HG03139 (cell line): ENCODE measurements at regions not wholly inside any gene's neighbourhood (a gene's known extent, or its start where the extent isn't known, plus 50 kb on each side); places are given as distances from the start of the nearest gene placed in this dataset.
"Not testable (repeated sequence)": the region's sequence is repeated elsewhere in the genome, so short reads cannot be mapped to it uniquely, and the experiment has no call there.

ENCODE experiments used
- ATAC-seq: cut with Tn5 transposase; IDR thresholded peaks from one replicate; pipeline ENCODE4 v1.9.1; 2021; ENCODE audit not compliant: unreplicated experiment

GRCh38 chr7:6882321-6882721, 56.2 kb upstream of the CCZ1B start:
- ATAC-seq: not testable (repeated sequence)

DNA sequence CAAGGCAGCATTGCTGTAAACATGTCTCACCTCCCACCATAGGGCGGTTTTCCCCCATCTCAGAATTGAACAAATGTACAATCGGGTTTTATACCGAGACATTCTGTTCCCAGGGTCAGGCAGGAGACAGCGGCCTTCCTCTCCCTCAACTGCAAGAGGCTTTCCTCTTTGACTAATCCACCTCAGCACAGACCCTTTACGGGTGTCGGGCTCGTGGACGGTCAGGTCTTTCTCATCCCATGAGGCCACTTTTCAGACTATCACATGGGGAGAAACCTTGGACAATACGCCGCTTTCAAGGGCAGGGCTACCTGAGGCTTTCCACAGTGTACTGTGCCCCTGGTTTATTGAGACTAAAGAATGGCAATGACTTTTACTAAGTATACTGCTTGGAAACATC, 57.7 kb upstream of the CCZ1B start:
- not testable (repeated sequence) for ATAC-seq

- ATAC-seq: no peak
These were observed 60.1 kb upstream of the CCZ1B start for GRCh38 chr7:6886198-6886597.

GRCh38 chr7:6888267-6889045, 62.4 kb upstream of the CCZ1B start:
- ATAC-seq: not testable (repeated sequence)

DNA sequence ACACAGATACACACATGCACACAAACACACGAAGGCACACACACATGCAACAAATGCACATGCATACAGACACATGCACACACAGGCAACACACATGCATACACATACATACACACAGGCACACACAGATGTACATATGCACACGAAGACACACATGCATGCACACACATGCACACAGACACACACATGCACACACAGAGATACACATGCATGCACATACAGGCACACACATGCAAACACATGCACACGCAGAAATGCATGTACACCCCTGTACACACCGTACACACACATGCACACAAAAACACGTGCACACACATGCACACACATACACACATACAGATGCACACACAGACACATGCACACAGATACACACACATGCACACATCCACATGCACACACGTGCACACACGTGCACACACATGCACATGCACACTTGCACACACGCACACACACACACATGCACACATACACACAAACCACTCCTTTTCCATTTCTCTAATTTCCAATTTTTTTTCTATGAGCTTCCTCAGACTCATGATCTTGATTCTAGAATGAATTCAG, 63.3 kb upstream of the CCZ1B start:
- ATAC-seq: no peak

- not testable (repeated sequence) for ATAC-seq
These were observed 76.0 kb upstream of the CCZ1B start for GRCh38 chr7:6902097-6902518.

- ATAC-seq: not testable (repeated sequence)
These were observed 77.2 kb upstream of the CCZ1B start for GRCh38 chr7:6903289-6903688.

- ATAC-seq: not testable (repeated sequence)
These were observed 77.7 kb upstream of the CCZ1B start for GRCh38 chr7:6903792-6904191.

GRCh38 chr7:6917258-6917657, 91.2 kb upstream of the CCZ1B start:
- ATAC-seq: no peak

GRCh38 chr7:6919169-6919568, 93.1 kb upstream of the CCZ1B start:
- ATAC-seq: not testable (repeated sequence)

DNA sequence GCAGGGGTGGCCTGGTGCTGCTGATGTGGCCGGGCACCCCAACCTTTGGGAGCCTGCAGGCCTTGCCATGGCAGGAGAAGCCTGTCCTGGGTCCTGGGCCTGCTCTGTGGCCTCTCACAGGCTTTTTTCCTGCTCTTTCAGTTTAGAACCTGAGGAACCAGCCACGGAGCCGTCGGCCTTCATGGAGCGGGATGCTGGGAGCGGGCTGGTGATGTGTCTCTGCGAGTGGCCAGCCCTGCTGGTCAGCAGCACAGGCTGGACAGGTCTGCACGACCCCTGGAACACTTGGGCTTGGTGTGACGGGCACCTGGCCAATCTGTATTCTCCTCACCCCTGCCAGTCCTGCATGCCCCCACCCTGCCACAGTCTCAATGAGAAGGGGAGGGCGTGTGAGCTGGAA, 98.4 kb upstream of the CCZ1B start:
- not testable (repeated sequence) for ATAC-seq

DNA sequence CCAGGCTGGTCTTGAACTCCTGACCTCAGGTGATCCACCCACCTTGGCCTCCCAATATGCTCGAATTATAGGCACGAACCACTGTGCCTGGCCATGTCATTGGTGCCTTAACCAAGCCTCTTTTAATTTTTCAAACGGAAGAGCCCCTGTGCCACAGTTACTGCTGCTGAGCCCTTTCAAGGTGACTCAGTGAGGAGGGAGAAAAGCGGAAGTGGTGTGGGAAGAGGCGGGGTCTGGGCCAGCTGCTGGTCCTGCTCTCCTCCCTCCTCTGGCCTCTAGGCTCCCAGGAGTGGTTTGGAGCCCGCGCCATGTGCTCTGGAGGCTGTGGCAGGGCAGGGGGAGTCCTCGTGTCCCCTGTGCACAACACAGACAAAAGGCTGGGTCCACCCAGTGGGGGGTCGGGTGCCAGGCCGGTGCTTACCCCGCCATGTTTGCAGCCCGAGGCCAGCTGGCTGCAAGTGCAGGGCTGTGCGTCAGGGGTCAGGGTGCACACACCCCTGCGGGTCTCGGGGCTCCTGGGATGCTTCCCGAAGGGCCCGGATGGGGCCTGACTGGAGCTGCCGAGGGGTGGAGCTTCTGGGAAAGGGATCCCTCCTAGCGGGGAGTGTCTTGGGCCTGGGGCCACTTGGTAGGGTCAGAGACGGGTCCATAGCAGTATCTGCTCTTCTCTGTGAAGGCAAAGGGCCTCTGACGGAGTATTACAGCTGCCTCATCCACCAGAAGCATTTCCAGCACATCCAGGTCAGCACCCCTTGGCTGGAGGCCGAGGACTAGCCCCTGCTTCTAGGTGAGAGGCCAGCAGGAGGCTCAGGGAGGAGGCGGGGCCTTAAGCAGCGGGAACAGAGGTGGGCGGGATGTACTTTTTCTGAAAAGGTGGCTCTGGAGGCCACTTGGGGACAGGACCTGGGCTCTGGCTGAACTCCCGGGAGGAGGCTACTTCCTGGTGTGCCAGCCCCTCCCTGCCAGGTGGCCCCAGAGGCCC, 100.4 kb upstream of the CCZ1B start:
- not testable (repeated sequence) for ATAC-seq

DNA sequence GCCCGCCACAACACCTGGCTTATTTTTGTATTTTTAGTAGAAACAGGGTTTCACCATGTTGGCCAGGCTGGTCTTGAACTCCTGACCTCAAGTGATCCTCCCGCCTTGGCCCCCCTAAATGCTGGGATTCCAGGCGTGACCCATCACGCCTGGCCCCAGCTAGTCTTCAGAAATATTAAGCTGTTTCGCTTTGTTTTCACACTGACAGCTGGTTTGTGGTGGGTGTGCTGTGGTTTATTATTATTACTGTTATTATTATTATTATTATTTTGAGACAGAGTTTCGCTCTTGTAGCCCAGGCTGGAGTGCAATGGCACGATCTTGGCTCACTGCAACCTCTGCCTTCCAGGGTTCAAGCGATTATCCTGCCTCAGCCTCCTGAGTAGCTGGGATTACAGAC, 101.6 kb upstream of the CCZ1B start:
- ATAC-seq: not testable (repeated sequence)

GRCh38 chr7:6929588-6929987, 103.5 kb upstream of the CCZ1B start:
- ATAC-seq: not testable (repeated sequence)

DNA sequence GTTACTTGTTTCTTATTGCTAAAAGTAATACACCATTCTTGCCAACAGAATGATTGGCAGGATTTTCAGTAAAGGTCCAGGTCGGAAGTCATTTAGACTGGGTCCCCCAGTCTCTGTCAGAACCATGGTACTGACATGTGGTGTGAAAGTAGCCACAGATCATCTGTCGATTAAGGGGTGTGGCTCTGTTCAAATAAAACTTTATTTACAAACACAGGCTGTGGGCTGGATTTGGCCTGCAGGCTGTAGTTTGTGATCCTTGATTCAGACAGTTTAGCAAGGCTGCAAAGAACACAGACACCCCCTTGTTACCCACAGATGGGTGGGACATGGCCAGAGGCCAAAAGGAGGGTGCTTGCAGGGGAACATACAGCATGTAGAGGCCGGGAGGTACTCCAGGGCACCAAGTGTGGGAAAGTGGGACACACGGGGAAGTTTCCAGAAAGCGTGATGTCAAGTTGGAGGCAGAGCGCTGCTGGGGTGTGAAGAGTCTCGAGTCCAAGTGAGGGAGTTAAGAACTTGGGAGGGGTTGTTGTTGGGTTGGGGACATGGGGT, 104.1 kb upstream of the CCZ1B start:
- not testable (repeated sequence) for ATAC-seq

GRCh38 chr7:6930787-6931186, 104.7 kb upstream of the CCZ1B start:
- ATAC-seq: not testable (repeated sequence)

GRCh38 chr7:6931456-6931855, 105.4 kb upstream of the CCZ1B start:
- not testable (repeated sequence) for ATAC-seq

DNA sequence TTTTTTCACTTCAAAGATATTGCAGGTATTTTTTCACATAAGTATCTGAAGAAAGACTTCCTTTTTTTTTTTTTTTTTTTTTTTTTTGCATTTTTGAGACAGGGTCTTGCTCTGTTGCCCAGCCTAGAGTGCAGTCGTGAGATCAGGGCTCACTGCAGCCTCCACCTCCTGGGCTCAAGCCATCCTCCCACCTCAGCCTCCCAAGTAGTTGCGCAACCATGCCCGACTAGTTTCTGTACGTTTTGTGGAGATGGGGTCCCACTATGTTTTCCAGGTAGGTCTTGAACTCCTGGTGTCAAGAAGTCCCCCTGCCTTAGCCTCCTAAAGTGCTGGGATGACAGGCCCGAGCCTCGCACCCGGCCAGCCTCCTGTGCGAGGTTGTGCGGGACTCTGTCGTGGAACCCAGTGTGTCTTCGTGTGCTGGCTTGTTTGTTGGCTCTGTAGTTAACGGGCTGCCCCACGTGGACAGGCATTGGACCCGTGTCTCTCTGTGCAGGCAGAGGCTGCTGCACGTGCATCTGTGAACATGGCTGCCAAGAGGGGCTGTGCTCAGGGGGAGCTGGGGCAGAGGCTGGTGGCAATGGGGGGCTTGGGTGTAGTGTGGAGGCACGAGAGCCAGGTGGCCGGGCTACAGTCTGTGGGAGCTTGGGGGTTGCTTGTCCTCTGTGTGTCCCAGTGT, 108.0 kb upstream of the CCZ1B start:
- not testable (repeated sequence) for ATAC-seq

DNA sequence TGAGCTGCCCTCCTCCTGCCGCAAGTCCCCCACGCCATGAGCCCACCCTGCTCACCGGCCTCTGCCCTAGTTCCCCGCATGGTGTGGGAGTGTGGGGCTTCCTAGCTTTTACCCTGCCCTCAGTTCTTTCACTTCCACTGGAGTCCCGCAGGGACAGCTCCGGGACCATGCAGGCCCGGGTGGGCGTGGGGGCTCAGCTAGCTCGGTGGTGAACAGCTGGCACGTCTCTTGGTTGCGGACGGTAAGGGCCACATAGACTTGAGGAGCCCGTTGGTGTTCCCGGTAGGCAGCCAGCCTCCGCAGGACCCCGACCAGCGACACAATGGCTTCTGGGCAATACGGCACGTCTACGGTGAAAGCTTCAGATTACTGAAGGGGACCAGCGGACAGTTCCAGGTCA, 108.9 kb upstream of the CCZ1B start:
- ATAC-seq: no peak

GRCh38 chr7:6936626-6937025, 110.6 kb upstream of the CCZ1B start:
- ATAC-seq: not testable (repeated sequence)
